Stomach (tissue), 8 donors: ENCODE measurements at regions not wholly inside any gene's neighbourhood (a gene's known extent, or its start where the extent isn't known, plus 50 kb on each side); places are given as distances from the start of the nearest gene placed in this dataset.

Source experiments
- DNase-seq, 2 donors: peaks; one replicate each; pipeline versions ENCODE4 v3.0.0 to v3.0.0-alpha.2; 2013 to 2019
- H3K27ac ChIP-seq, 5 donors: fragments of 200-600 bp in 4 of 5; sonication (generic) in 4 of 5; one replicate each; pipeline ENCODE4 v1.5.1; 2013 to 2019; ENCODE audit warnings: mild to moderate bottlenecking in 1 of 5, moderate library complexity in 1 of 5
- H3K27me3 ChIP-seq, 3 donors: fragments of 200-600 bp; sonication (generic); one replicate each; pipeline ENCODE4 v1.5.1; 2017 to 2019; ENCODE audit warnings: mixed run types in 1 of 3
- H3K36me3 ChIP-seq, 4 donors: fragments of 200-600 bp; sonication (generic); 1 replicate in 3 of 4; 2 replicates in 1 of 4; pipeline ENCODE4 v1.5.1; 2016 to 2019
- H3K4me1 ChIP-seq, 4 donors: fragments of 200-600 bp; sonication (generic); one replicate each; pipeline ENCODE4 v1.5.1; 2016 to 2019
- H3K4me3 ChIP-seq, 4 donors: fragments of 200-600 bp; sonication (generic) in 3 of 4; one replicate each; pipeline ENCODE4 v1.5.1; 2016 to 2019; ENCODE audit warnings: mild to moderate bottlenecking in 1 of 4
- H3K9me3 ChIP-seq, 4 donors: fragments of 200-600 bp; sonication (generic); one replicate each; pipeline ENCODE4 v1.5.1; 2016 to 2019
- EP300 ChIP-seq: sonication (generic); formaldehyde crosslinking; IDR thresholded peaks from one replicate; pipeline ENCODE4 v1.6.1; 2017; ENCODE audit warnings: antibody characterized with exemption
- POLR2A ChIP-seq, 4 donors: fragments of 450-650 bp; IDR thresholded peaks; one replicate each; pipeline ENCODE4 v1.6.1; 2016; ENCODE audit warnings: antibody characterized with exemption in 4 of 4, control low read depth in 2 of 4, mild to moderate bottlenecking in 1 of 4, moderate library complexity in 1 of 4
- POLR2AphosphoS5 ChIP-seq, 3 donors: sonication (generic); formaldehyde crosslinking; IDR thresholded peaks; one replicate each; pipeline ENCODE4 v1.6.1; 2016; ENCODE audit warnings: antibody characterized with exemption in 3 of 3
- WGBS, 5 donors: extraction: QIAGEN DNeasy Blood & Tissue Kit in 3 of 5; methylation state at CpG; one replicate each; pipeline versions ENCODE4 v1.1.5 to v1.1.7; 2013 to 2018; 5-methylcytosine and 5-hydroxymethylcytosine counted together
- intact Hi-C: fragments of 100-400 bp; cut with DNase I; formaldehyde crosslinking; loops from one replicate; pipeline ENCODE4 v1.15.1; 2023; ENCODE audit warnings: low total_unique reads
- TF ChIP-seq, protein P1 (sequence below), 7 experiments: fragments of 450-650 bp in 4 of 7; fragments of 200-600 bp in 3 of 7; sonication (generic) in 3 of 7; IDR thresholded peaks; one replicate each; pipeline ENCODE4 v1.5.1; 2016 to 2019; ENCODE audit warnings: antibody characterized with exemption in 7 of 7, control low read depth in 2 of 7, mild to moderate bottlenecking in 1 of 7
- donor health status: healthy with polysubstance abuse.
- donor health status: Bipolar disorder and iron deficiency.
- donor health status: healthy.

DNA sequence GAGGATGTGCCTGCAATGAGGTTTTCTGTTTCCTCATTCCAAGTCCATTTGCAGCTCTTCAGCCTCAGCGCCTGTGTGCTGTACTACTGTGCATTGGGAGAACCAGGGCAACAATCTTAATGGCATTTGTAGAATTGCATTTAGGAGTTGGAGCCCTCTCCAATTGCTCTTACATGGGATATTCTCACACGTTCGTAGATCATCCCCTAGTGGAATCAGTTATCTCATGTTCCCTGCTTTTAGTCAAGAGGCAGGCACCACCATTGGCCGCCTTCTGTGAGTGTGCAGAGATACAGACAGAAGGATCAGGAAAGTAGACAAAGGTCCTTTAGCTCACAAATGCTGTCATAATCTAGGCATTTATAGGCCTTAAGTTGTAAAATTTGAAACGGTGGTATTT, 84.2 kb upstream of the RGS17 start:
- WGBS, 5 donors = 67 to 77% (median 72%) methylated on average over 5 of the region's 5 CpGs
- no peak overlapping the region for H3K4me3 ChIP-seq
- no peaks in the 10 kb centered on the region for H3K9me3 ChIP-seq
- DNase-seq = no peak
- intact Hi-C loops = no loop called here
- H3K27me3 ChIP-seq = no peaks in the 10 kb centered on the region
- TF ChIP-seq EP300 = no peak
- TF ChIP-seq POLR2AphosphoS5 (IDR thresholded peaks at IDR 0.05) = no peak
- TF ChIP-seq POLR2A (IDR thresholded peaks at IDR 0.05) = no peak
- TF ChIP-seq, protein P1, sequence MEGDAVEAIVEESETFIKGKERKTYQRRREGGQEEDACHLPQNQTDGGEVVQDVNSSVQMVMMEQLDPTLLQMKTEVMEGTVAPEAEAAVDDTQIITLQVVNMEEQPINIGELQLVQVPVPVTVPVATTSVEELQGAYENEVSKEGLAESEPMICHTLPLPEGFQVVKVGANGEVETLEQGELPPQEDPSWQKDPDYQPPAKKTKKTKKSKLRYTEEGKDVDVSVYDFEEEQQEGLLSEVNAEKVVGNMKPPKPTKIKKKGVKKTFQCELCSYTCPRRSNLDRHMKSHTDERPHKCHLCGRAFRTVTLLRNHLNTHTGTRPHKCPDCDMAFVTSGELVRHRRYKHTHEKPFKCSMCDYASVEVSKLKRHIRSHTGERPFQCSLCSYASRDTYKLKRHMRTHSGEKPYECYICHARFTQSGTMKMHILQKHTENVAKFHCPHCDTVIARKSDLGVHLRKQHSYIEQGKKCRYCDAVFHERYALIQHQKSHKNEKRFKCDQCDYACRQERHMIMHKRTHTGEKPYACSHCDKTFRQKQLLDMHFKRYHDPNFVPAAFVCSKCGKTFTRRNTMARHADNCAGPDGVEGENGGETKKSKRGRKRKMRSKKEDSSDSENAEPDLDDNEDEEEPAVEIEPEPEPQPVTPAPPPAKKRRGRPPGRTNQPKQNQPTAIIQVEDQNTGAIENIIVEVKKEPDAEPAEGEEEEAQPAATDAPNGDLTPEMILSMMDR (IDR thresholded peaks at IDR 0.05) = no peak
- no peak overlapping the region for H3K27ac ChIP-seq
- H3K4me1 ChIP-seq = no peaks in the 10 kb centered on the region
- no peaks in the 10 kb centered on the region for H3K36me3 ChIP-seq

DNA sequence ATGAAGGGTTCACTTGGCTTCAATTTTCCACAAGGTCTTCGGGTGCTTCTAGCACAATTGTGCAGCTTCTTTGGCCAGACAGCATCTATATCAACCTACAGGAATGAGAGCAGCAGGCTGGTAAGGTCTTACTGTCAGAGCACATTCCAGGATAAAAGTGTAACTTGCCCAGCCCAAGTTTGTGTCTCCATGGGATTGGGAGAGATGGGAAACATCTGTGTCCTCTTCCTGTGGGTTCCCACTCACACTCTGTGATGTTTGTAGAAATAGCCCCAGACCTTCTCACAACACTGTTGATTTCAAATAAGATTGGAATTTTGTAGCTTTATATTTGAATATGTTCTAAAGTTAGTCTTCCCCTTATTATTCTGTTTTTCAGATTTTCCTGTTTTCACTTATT, 83.4 kb upstream of the RGS17 start:
- WGBS, 5 donors = 53 to 77% (median 65%) methylated on average over 1 of the region's 1 CpG
- Histone ChIP-seq H3K9me3 (no peaks in the 10 kb centered on the region), H3K27me3 (no peaks in the 10 kb centered on the region), H3K36me3 (no peaks in the 10 kb centered on the region), H3K4me1 (no peaks in the 10 kb centered on the region), H3K4me3 (no peak overlapping the region), H3K27ac (no peak overlapping the region)
- no peak for DNase-seq
- no peak for TF ChIP-seq POLR2A (IDR thresholded peaks at IDR 0.05)
- intact Hi-C loops = no loop called here

DNA sequence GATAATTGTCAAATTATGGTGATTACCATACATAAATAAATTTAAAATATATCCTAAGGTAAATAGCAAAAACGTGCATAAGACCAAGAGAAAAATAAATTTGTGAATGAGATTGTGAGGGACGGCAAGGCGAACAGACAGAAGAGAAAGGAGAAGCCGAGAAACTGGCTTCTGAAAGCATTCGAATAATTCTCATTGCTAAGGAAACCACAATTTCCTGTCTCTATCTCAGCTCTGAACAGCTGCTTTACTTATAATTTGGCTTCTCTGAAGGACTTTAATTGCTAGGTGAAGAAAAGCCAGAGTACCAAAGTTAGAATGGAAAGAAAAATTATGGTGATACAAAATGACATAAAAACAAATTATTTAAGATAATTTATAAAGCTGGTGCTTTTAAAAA, 79.0 kb upstream of the RGS17 start:
- DNase-seq = peak in 1 of 2 donors; percentile 12
- Histone ChIP-seq H3K27me3 (no peaks in the 10 kb centered on the region), H3K9me3 (no peaks in the 10 kb centered on the region), H3K27ac (no peak overlapping the region), H3K4me1 (no peaks in the 10 kb centered on the region), H3K4me3 (no peak overlapping the region), H3K36me3 (no peaks in the 10 kb centered on the region)
- WGBS, 5 donors = 29 to 53% (median 44%) methylated on average over 5 of the region's 5 CpGs
- TF ChIP-seq EP300 (no peak), POLR2A (IDR thresholded peaks at IDR 0.05) (no peak), POLR2AphosphoS5 (IDR thresholded peaks at IDR 0.05) (no peak)
- TF ChIP-seq, protein P1 (IDR thresholded peaks at IDR 0.05) = no peak
- intact Hi-C loops = no loop called here

DNA sequence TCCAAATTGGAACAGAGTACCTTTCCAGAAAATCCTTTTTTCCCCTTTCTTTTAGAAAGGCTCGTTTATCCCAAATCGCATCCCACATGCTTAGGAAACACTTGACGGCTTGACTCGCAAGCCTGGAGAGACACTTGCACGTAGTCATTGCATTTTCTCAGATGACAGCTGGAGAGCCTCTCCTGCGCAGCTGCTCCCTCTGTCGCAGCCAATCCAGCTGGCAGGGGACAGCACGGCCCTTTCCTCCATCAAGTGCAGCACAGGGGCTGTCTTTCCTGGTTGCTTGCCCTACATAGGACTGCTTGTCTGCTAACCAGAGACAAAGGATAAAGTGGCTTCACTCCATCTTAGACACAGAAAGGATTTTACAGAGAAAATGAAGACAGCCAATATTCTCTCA, 77.6 kb upstream of the RGS17 start:
- WGBS, 5 donors = 64 to 70% (median 69%) methylated on average over 8 of the region's 8 CpGs
- peak in 1 of 2 donors; percentile 31 for DNase-seq

DNA sequence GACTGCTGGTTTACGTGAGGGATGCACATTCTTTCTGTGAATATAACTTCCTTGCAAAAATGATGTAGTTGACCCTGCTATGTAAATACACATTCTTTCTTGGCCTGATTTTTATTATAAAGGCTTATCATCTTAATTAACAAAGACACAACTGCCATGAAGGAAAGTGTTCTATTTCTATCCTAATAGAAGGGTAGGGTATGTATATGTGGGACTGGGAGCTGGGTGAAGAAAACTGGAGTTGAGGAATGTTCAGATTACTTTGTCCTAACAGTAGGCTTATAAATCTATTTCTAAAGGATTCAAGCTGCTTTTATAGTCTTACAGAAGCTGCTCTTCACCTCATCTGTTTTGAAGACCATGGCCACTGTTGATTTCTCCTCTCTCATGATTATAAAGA, 76.5 kb upstream of the RGS17 start:
- DNase-seq = no peak
- WGBS, 5 donors = 49 to 58% (median 52%) methylated on average over 1 of the region's 1 CpG
- no peaks in the 10 kb centered on the region for H3K27me3 ChIP-seq
- no peaks in the 10 kb centered on the region for H3K4me1 ChIP-seq
- TF ChIP-seq, protein P1 (IDR thresholded peaks at IDR 0.05) = no peak
- TF ChIP-seq POLR2A (IDR thresholded peaks at IDR 0.05) = no peak
- no peak for TF ChIP-seq POLR2AphosphoS5 (IDR thresholded peaks at IDR 0.05)
- TF ChIP-seq EP300 = no peak
- H3K4me3 ChIP-seq = no peak overlapping the region
- no peaks in the 10 kb centered on the region for H3K36me3 ChIP-seq
- no peaks in the 10 kb centered on the region for H3K9me3 ChIP-seq
- no peak overlapping the region for H3K27ac ChIP-seq
- intact Hi-C loops = no loop called here

More for the DNA sequence above, 77.6 kb upstream of the RGS17 start:
- intact Hi-C loops = no loop called here
- Histone ChIP-seq H3K4me3 (no peak overlapping the region), H3K27ac (no peak overlapping the region), H3K27me3 (no peaks in the 10 kb centered on the region), H3K9me3 (no peaks in the 10 kb centered on the region), H3K36me3 (no peaks in the 10 kb centered on the region), H3K4me1 (no peaks in the 10 kb centered on the region)
- TF ChIP-seq POLR2AphosphoS5 (IDR thresholded peaks at IDR 0.05) (no peak), EP300 (no peak), POLR2A (IDR thresholded peaks at IDR 0.05) (no peak)
- TF ChIP-seq, protein P1 (IDR thresholded peaks at IDR 0.05) = no peak
